MM.1S (cell line): ENCODE measurements at regions not wholly inside any gene's neighbourhood (a gene's known extent, or its start where the extent isn't known, plus 50 kb on each side); places are given as distances from the start of the nearest gene placed in this dataset.

Source experiments
- EZH2 ChIP-seq: fragments of 300-600 bp; sonication (generic); optimal IDR thresholded peaks from 2 replicates; pipeline ENCODE3; 2017; ENCODE audit warnings: low read depth, mild to moderate bottlenecking, antibody characterized with exemption, low read length, mixed read lengths
- EZH2phosphoT487 ChIP-seq: fragments of 300-600 bp; sonication (generic); IDR thresholded peaks from 2 replicates; pipeline ENCODE4 v1.6.1; 2018; ENCODE audit warnings: antibody characterized with exemption, low read length
- TF ChIP-seq, protein P1 (sequence below): fragments of 300-600 bp; sonication (generic); IDR thresholded peaks from 2 replicates; pipeline ENCODE4 v1.5.1; 2016; ENCODE audit warnings: antibody characterized with exemption, low read length, mixed read lengths

DNA sequence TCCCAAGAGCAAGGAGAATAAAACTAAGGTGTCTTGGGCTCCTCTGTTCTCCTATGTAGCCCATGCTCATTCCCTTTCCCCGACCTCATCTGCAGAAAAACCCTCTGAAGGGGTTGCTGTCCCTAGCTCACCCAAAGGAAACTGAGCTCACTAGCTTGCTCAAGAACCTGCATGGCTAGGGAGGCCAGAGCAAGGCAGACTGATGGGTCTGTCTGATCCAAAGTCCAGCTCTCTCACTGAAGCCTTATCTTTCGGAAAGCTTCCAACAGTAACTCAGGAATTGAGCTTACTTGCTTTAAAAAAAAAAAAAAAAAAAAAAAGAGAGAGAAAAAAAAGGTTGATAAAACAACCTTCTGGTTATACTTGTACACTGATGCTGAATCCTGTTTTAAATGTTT, 141.4 kb upstream of the TOPAZ1 start:
- TF ChIP-seq, protein P1, sequence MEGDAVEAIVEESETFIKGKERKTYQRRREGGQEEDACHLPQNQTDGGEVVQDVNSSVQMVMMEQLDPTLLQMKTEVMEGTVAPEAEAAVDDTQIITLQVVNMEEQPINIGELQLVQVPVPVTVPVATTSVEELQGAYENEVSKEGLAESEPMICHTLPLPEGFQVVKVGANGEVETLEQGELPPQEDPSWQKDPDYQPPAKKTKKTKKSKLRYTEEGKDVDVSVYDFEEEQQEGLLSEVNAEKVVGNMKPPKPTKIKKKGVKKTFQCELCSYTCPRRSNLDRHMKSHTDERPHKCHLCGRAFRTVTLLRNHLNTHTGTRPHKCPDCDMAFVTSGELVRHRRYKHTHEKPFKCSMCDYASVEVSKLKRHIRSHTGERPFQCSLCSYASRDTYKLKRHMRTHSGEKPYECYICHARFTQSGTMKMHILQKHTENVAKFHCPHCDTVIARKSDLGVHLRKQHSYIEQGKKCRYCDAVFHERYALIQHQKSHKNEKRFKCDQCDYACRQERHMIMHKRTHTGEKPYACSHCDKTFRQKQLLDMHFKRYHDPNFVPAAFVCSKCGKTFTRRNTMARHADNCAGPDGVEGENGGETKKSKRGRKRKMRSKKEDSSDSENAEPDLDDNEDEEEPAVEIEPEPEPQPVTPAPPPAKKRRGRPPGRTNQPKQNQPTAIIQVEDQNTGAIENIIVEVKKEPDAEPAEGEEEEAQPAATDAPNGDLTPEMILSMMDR, result no peak
- TF ChIP-seq EZH2phosphoT487, result no peak
- TF ChIP-seq EZH2, result no peak
